IMR-90 (cell line): ENCODE measurements at regions not wholly inside any gene's neighbourhood (a gene's known extent, or its start where the extent isn't known, plus 50 kb on each side); places are given as distances from the start of the nearest gene placed in this dataset.

ENCODE experiments used
- BHLHE40 ChIP-seq: fragments of 150-350 bp; IDR thresholded peaks from 2 replicates; pipeline ENCODE4 v1.6.1; 2016; ENCODE audit warnings: mild to moderate bottlenecking, low read depth, low read length
- CEBPB ChIP-seq: IDR thresholded peaks from 2 replicates; pipeline ENCODE4 v1.6.1; 2012; ENCODE audit warnings: low read depth, low read length, improper control_type of control experiment
- MAFK ChIP-seq: IDR thresholded peaks from 2 replicates; pipeline ENCODE4 v1.6.1; 2012; ENCODE audit warnings: low read depth, low read length, improper control_type of control experiment
- MAZ ChIP-seq: IDR thresholded peaks from 2 replicates; pipeline ENCODE4 v1.6.1; 2012; ENCODE audit warnings: low read depth, mild to moderate bottlenecking, low read length, improper control_type of control experiment, moderate library complexity, borderline replicate concordance
- POLR2A ChIP-seq: IDR thresholded peaks from 2 replicates; pipeline ENCODE4 v1.6.1; 2012; ENCODE audit warnings: mild to moderate bottlenecking, low read depth, low read length
- RAD21 ChIP-seq: IDR thresholded peaks from 2 replicates; pipeline ENCODE4 v1.6.1; 2012; ENCODE audit warnings: low read length, improper control_type of control experiment
- SMC3 ChIP-seq: fragments of 150-350 bp; IDR thresholded peaks from 2 replicates; pipeline ENCODE4 v1.6.1; 2016; ENCODE audit warnings: low read depth, mild to moderate bottlenecking, antibody characterized with exemption, low read length, moderate library complexity
- TF ChIP-seq, protein P1 (sequence below): conservative IDR thresholded peaks from 2 replicates; pipeline ENCODE4 v1.5.1; 2012; ENCODE audit warnings: mild to moderate bottlenecking, low read depth, low read length, improper control_type of control experiment
- TF ChIP-seq, protein P2 (sequence below): fragments of 150-350 bp; IDR thresholded peaks from 2 replicates; pipeline ENCODE4 v1.6.1; 2016; ENCODE audit warnings: low read depth, mild to moderate bottlenecking, low read length, moderate library complexity, borderline replicate concordance
- TF ChIP-seq, protein P3 (sequence below): fragments of 150-350 bp; IDR thresholded peaks from 2 replicates; pipeline ENCODE4 v1.6.1; 2017; ENCODE audit warnings: mild to moderate bottlenecking, antibody characterized with exemption, low read length, low read depth

DNA sequence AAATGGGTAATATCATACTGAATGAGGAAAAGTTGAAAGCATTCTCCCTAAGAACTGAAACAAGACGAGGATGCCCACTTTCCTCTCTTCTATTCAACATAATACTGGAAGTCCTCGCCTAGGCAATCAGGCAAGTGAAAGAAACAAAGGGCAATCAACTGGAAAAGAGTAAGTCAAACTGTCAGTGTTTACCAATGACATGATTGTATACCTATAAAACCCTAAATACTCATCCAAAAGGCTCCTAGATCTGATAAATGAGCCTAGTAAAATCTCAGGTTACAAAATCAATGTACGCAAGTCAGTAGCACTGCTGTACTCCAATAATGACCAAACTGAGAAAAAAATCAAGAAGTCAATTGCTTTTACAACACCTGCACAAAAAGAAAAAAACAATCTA, 575.8 kb upstream of the PRMT6 start:
- TF ChIP-seq, protein P1, sequence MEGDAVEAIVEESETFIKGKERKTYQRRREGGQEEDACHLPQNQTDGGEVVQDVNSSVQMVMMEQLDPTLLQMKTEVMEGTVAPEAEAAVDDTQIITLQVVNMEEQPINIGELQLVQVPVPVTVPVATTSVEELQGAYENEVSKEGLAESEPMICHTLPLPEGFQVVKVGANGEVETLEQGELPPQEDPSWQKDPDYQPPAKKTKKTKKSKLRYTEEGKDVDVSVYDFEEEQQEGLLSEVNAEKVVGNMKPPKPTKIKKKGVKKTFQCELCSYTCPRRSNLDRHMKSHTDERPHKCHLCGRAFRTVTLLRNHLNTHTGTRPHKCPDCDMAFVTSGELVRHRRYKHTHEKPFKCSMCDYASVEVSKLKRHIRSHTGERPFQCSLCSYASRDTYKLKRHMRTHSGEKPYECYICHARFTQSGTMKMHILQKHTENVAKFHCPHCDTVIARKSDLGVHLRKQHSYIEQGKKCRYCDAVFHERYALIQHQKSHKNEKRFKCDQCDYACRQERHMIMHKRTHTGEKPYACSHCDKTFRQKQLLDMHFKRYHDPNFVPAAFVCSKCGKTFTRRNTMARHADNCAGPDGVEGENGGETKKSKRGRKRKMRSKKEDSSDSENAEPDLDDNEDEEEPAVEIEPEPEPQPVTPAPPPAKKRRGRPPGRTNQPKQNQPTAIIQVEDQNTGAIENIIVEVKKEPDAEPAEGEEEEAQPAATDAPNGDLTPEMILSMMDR = no peak
- TF ChIP-seq BHLHE40 (no peak), MAZ (no peak), POLR2A (no peak), SMC3 (no peak), MAFK (no peak), RAD21 (no peak), CEBPB (no peak)
- TF ChIP-seq, protein P2, sequence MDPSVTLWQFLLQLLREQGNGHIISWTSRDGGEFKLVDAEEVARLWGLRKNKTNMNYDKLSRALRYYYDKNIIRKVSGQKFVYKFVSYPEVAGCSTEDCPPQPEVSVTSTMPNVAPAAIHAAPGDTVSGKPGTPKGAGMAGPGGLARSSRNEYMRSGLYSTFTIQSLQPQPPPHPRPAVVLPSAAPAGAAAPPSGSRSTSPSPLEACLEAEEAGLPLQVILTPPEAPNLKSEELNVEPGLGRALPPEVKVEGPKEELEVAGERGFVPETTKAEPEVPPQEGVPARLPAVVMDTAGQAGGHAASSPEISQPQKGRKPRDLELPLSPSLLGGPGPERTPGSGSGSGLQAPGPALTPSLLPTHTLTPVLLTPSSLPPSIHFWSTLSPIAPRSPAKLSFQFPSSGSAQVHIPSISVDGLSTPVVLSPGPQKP = no peak
- TF ChIP-seq, protein P3, sequence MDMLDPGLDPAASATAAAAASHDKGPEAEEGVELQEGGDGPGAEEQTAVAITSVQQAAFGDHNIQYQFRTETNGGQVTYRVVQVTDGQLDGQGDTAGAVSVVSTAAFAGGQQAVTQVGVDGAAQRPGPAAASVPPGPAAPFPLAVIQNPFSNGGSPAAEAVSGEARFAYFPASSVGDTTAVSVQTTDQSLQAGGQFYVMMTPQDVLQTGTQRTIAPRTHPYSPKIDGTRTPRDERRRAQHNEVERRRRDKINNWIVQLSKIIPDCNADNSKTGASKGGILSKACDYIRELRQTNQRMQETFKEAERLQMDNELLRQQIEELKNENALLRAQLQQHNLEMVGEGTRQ = no peak
